SK-N-DZ (cell line): ENCODE measurements at regions not wholly inside any gene's neighbourhood (a gene's known extent, or its start where the extent isn't known, plus 50 kb on each side); places are given as distances from the start of the nearest gene placed in this dataset.
A peak's percentile ranks its signal among the peaks of the same experiment; 100 is the strongest.

ENCODE experiments used
- DNase-seq: peaks from one replicate; pipeline ENCODE4 v3.0.0-alpha.2; 2015; ENCODE audit warnings: low spot score

- DNase-seq, result no peak
These were observed 335.8 kb downstream of the EPHA7 start for GRCh38 chr6:93083337-93084230.

- DNase-seq, result no peak
These were observed 337.5 kb downstream of the EPHA7 start for GRCh38 chr6:93081901-93082300.

- DNase-seq, result no peak
These were observed 340.3 kb downstream of the EPHA7 start for GRCh38 chr6:93079061-93079460.

- DNase-seq, result no peak
These were observed 345.5 kb downstream of the EPHA7 start for GRCh38 chr6:93073811-93074210.

- no peak for DNase-seq
These were observed 349.5 kb downstream of the EPHA7 start for GRCh38 chr6:93069856-93070255.

GRCh38 chr6:93059911-93060310, 359.4 kb downstream of the EPHA7 start:
- DNase-seq, result no peak

GRCh38 chr6:93057584-93057983, 361.8 kb downstream of the EPHA7 start:
- no peak for DNase-seq

GRCh38 chr6:93048381-93048780, 371.0 kb downstream of the EPHA7 start:
- no peak for DNase-seq

GRCh38 chr6:93047033-93047432, 372.3 kb downstream of the EPHA7 start:
- DNase-seq, result peak; percentile 6

- DNase-seq, result no peak
These were observed 374.2 kb downstream of the EPHA7 start for GRCh38 chr6:93045156-93045555.

- DNase-seq, result no peak
These were observed 379.0 kb downstream of the EPHA7 start for GRCh38 chr6:93040375-93040774.

- DNase-seq, result peak; percentile 7
These were observed 382.5 kb downstream of the EPHA7 start for GRCh38 chr6:93036835-93037234.

GRCh38 chr6:93035756-93036155, 383.6 kb downstream of the EPHA7 start:
- DNase-seq, result no peak

GRCh38 chr6:93021235-93021915, 398.0 kb downstream of the EPHA7 start:
- peak; percentile 80 for DNase-seq

- DNase-seq, result no peak
These were observed 401.7 kb downstream of the EPHA7 start for GRCh38 chr6:93017626-93018025.

GRCh38 chr6:93017213-93017612, 402.1 kb downstream of the EPHA7 start:
- peak; percentile 12 for DNase-seq

GRCh38 chr6:93013054-93013453, 406.3 kb downstream of the EPHA7 start:
- DNase-seq, result no peak

GRCh38 chr6:93008375-93008774, 411.0 kb downstream of the EPHA7 start:
- DNase-seq, result no peak

- DNase-seq, result no peak
These were observed 429.7 kb downstream of the EPHA7 start for GRCh38 chr6:92989656-92990055.

GRCh38 chr6:92979281-92979680, 440.1 kb downstream of the EPHA7 start:
- DNase-seq, result no peak

GRCh38 chr6:92977018-92977417, 442.3 kb downstream of the EPHA7 start:
- no peak for DNase-seq

GRCh38 chr6:92967362-92967761, 452.0 kb downstream of the EPHA7 start:
- DNase-seq, result no peak

GRCh38 chr6:92962846-92963245, 456.5 kb downstream of the EPHA7 start:
- DNase-seq, result peak; percentile 28
